Activated CD4-positive, alpha-beta T cell treated with anti-CD3 and anti-CD28 coated beads, Interleukin-2, amount 50 U/mL, for 4 hours (primary cell): ENCODE measurements at regions not wholly inside any gene's neighbourhood (a gene's known extent, or its start where the extent isn't known, plus 50 kb on each side); places are given as distances from the start of the nearest gene placed in this dataset.
"Not testable (repeated sequence)": the region's sequence is repeated elsewhere in the genome, so short reads cannot be mapped to it uniquely, and the experiment has no call there.

ENCODE experiments used
- DNase-seq, 2 experiments: peaks; one replicate each; pipeline ENCODE4 v3.0.0-alpha.2; 2020

GRCh38 chr4:14336656-14337055 is 665.6 kb upstream of the CPEB2 start:
- DNase-seq: no peak

GRCh38 chr4:14337892-14338584 is 664.2 kb upstream of the CPEB2 start:
- no peak for DNase-seq

- DNase-seq: no peak
These were observed 663.6 kb upstream of the CPEB2 start for GRCh38 chr4:14338585-14339265.

- no peak for DNase-seq
These were observed 662.6 kb upstream of the CPEB2 start for GRCh38 chr4:14339715-14340114.

GRCh38 chr4:14340321-14340720 is 662.0 kb upstream of the CPEB2 start:
- no peak for DNase-seq

DNA sequence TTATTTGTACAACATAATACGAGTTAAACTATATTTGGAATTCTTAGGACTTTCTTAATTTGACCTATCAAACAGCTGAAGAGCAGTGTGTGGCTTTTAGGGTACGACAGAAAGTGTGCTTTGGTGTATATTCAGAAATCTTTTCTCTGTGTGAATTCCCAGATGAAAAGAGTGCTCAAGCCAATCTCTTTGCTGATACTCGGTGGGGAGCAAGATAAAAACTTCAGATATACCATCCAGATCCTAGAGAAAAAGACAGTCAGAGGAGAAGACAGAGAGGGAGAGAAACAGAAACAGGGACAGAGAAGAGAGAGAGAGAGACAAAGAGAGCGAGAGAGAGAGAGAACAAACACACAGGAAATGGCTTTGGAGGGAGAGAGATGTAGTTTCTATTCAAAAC is 658.3 kb upstream of the CPEB2 start:
- no peak for DNase-seq

GRCh38 chr4:14345356-14345775 is 656.9 kb upstream of the CPEB2 start:
- no peak for DNase-seq

- no peak for DNase-seq
These were observed 654.8 kb upstream of the CPEB2 start for GRCh38 chr4:14347526-14347925.

GRCh38 chr4:14348506-14348905 is 653.8 kb upstream of the CPEB2 start:
- no peak for DNase-seq

DNA sequence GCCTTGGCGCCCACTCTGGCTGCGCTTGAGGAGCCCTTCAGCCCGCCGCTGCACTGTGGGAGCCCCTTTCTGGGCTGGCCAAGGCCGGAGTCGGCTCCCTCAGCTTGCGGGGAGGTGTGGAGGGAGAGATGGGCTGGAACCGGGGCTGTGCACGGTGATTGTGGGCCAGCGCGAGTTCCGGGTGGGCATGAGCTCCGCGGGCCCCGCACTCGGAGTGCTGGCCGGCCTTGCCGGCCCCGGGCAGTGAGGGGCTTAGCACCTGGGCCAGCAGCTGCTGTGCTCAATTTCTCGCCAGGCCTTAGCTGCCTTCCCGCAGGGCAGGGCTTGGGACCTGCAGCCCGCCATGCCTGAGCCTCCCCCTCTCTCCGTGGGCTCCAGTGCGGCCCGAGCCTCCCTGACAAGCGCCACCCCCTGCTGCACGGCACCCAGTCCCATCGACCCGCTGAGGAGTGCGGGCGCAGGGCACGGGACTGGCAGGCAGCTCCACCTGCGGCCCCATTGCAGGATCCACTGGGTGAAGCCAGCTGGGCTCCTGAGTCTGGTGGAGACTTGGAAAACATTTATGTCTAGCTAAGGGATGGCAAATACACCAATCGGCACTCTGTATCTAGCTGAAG is 643.6 kb upstream of the CPEB2 start:
- DNase-seq: not testable (repeated sequence)

GRCh38 chr4:14359991-14360390 is 642.3 kb upstream of the CPEB2 start:
- DNase-seq: no peak

DNA sequence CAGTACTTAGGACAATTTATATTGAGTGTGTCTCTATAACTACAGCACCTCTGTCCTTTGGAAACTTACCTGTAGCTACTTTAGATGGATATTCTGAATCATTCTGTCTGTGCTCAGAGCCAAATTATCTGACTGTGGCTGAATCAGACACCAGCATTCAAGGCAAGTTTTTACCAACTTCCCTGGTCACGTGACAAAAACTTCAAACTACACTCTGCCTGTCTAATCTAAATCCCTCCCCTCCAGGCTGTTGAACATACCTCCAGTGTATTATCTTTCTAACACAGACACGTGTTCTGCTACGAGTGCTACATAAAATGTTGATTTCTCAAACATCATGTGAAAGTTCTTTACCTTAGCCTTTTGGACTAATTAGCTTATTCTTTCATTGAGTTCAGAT is 641.2 kb upstream of the CPEB2 start:
- no peak for DNase-seq

GRCh38 chr4:14362385-14362784 is 639.9 kb upstream of the CPEB2 start:
- DNase-seq: no peak

- no peak for DNase-seq
These were observed 637.2 kb upstream of the CPEB2 start for GRCh38 chr4:14364953-14365536.

DNA sequence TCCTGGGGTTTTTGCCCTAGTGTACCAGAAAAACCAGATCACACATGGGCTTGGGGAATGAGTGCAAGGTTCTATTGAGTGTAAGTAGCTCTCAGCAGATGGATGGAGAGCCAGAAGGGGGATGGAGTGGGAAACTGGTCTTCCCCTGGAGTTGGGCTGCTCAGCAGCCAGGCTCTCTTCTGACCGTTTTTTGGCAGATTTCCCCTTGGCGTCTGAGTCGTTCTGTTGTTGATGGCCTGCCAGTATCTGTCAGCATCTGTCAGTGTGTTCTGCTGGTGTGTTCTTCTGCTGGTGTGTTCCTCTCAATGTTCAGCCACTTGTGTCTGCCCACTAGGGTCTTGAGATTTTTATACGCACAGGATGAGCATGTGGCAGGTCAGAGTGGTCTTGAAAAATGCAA is 633.9 kb upstream of the CPEB2 start:
- DNase-seq: no peak

GRCh38 chr4:14371131-14371530 is 631.1 kb upstream of the CPEB2 start:
- no peak for DNase-seq

DNA sequence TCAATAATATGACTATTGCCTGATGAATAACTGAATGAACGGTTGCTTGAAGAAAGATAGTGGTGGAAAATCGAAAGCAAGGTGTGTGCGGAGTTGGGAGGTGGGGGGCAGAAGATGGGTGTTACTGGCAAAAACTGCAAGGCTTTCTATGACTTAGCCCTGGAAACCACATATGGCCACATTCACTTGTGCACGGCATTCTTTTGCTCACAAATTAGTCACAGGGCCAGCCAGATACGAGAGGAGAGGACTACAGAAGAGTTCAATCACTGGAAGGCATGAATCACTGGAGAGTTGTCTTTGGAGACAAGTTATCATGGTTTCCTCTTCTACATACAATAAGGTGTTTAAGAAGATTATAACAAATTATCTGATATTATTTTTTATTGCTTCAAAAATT is 626.5 kb upstream of the CPEB2 start:
- DNase-seq: no peak

GRCh38 chr4:14379183-14379582 is 623.1 kb upstream of the CPEB2 start:
- DNase-seq: no peak

- DNase-seq: no peak
These were observed 618.6 kb upstream of the CPEB2 start for GRCh38 chr4:14383652-14384051.

DNA sequence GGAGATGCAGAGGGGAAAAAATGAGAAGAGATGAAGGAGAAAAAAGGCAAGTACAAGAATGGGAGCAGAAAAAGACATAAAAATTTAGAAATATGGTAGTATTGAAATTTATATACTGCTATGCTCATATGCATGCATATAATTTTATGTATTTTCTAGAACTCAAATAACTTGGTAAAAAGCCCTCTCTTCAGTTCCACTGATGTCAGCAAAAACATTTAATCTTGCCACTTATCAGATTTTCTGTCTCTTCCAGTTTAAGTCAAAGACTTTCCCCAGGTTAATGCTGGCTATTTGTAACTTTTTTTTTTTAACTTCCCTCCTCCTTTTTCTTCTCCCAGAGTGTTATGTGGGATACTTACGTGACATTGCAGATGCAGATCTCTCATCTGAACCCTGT is 617.5 kb upstream of the CPEB2 start:
- no peak for DNase-seq

- DNase-seq: no peak
These were observed 616.1 kb upstream of the CPEB2 start for GRCh38 chr4:14386196-14386595.

GRCh38 chr4:14387647-14388046 is 614.6 kb upstream of the CPEB2 start:
- DNase-seq: no peak

- no peak for DNase-seq
These were observed 609.9 kb upstream of the CPEB2 start for GRCh38 chr4:14392378-14392777.

GRCh38 chr4:14396183-14396582 is 606.1 kb upstream of the CPEB2 start:
- no peak for DNase-seq
